Skeletal muscle tissue (tissue), 3 donors: ENCODE measurements at regions not wholly inside any gene's neighbourhood (a gene's known extent, or its start where the extent isn't known, plus 50 kb on each side); places are given as distances from the start of the nearest gene placed in this dataset.

Experiments
- H3K27ac ChIP-seq: one replicate; pipeline ENCODE4 v1.7.0; 2013; ENCODE audit warnings: mild to moderate bottlenecking, low read depth, low read length, inconsistent platforms
- H3K27me3 ChIP-seq, 3 donors: one replicate each; pipeline ENCODE4 v1.7.0; 2013; ENCODE audit warnings: low read length in 3 of 3; ENCODE audit not compliant: control insufficient read depth in 3 of 3, insufficient read depth in 3 of 3
- H3K36me3 ChIP-seq, 3 donors: one replicate each; pipeline ENCODE4 v1.7.0; 2013; ENCODE audit warnings: low read length in 3 of 3; ENCODE audit not compliant: control insufficient read depth in 3 of 3, insufficient read depth in 3 of 3
- H3K4me1 ChIP-seq, 3 donors: one replicate each; pipeline ENCODE4 v1.7.0; 2013; ENCODE audit warnings: low read length in 3 of 3, mild to moderate bottlenecking in 3 of 3; ENCODE audit not compliant: control insufficient read depth in 3 of 3, insufficient read depth in 3 of 3
- H3K4me3 ChIP-seq, 3 donors: one replicate each; pipeline ENCODE4 v1.7.0; 2013; ENCODE audit warnings: low read length in 3 of 3
- H3K9ac ChIP-seq, 3 donors: one replicate each; pipeline ENCODE4 v1.7.0; 2013; ENCODE audit warnings: low read length in 3 of 3, mild to moderate bottlenecking in 3 of 3, moderate library complexity in 2 of 3, low read depth in 1 of 3
- H3K9me3 ChIP-seq, 3 donors: one replicate each; pipeline ENCODE4 v1.7.0; 2013; ENCODE audit warnings: low read length in 3 of 3; ENCODE audit not compliant: control insufficient read depth in 3 of 3
- donor health status: Osteomylitis.

DNA sequence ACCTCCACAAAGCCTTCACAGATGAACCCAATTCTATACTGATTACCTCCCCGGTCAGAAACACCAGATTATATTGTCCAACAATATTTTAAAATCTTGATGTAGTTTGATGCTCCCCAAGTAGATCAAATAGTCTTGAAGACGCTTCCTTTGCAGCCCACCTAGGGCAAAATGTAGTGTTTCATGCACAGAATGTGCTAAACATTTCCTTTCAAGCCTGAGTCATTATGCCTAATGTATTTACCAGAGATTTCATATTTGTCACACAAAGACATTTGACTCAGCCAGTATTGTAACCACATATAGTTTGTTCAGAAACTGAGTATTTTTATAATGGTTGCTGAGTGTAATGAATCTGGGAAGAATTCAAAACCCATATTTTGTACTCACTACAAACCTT lies 1396.8 kb downstream of the LRRC4C start:
- Histone ChIP-seq H3K9me3 (no peaks in the 10 kb centered on the region), H3K27me3 (no peaks in the 10 kb centered on the region), H3K27ac (no peak overlapping the region), H3K4me1 (no peaks in the 10 kb centered on the region), H3K9ac (no peak overlapping the region), H3K4me3 (no peak overlapping the region), H3K36me3 (no peaks in the 10 kb centered on the region)

DNA sequence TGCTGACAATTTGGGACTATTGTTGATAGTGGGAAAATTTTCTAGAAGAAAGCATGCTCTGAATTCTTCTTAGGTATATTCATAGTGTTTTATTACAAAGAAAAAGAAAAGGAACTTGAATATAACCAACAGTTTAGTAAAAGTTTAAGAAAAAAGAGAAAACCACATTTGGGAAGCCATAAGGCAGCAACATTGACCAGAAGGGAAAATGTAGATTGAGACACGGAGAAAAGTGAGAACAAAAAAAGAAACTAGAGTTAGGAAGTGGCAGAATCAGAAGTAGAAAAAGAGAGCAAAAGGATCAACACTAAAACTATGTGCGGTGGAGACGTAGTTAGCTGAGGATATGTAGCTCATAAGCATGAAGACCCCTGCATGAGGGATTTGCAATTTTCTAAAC lies 1398.2 kb downstream of the LRRC4C start:
- Histone ChIP-seq H3K9ac (no peak overlapping the region), H3K27me3 (no peaks in the 10 kb centered on the region), H3K4me1 (no peaks in the 10 kb centered on the region), H3K27ac (no peak overlapping the region), H3K9me3 (no peaks in the 10 kb centered on the region), H3K36me3 (no peaks in the 10 kb centered on the region), H3K4me3 (no peak overlapping the region)

GRCh38 chr11:40054631-40055030 lies 1404.8 kb downstream of the LRRC4C start:
- H3K27ac ChIP-seq, result no peak overlapping the region
- H3K9me3 ChIP-seq, result no peaks in the 10 kb centered on the region
- no peaks in the 10 kb centered on the region for H3K4me1 ChIP-seq
- H3K9ac ChIP-seq, result no peak overlapping the region
- H3K27me3 ChIP-seq, result no peaks in the 10 kb centered on the region
- no peaks in the 10 kb centered on the region for H3K36me3 ChIP-seq
- H3K4me3 ChIP-seq, result no peak overlapping the region

DNA sequence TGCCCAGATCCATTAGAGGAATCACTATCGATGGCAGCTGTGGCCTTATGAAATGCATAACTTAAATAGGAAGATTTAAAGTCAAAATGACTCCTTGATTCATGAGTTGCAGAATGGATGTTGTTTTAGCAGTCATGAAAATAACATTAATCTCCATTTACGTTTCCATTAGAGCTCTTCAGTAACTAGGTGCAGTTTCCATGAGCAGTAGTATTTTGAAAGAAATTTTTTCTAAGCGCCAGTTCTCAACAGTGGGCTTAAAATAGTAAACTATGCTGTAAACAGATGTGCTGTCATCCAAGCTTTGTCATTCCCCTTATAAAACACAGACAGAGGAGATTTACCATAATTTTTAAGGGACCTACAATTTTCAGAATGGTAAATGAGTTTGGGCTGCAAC lies 1414.1 kb downstream of the LRRC4C start:
- Histone ChIP-seq H3K9me3 (peaks cover 0 to 6% (median 2%) of the 10 kb centered on the region in 3 donors), H3K9ac (no peak overlapping the region)

GRCh38 chr11:40037005-40037404 lies 1422.4 kb downstream of the LRRC4C start:
- no peaks in the 10 kb centered on the region for H3K9me3 ChIP-seq
- no peak overlapping the region for H3K4me3 ChIP-seq
- no peak overlapping the region for H3K27ac ChIP-seq
- H3K36me3 ChIP-seq, result no peaks in the 10 kb centered on the region
- no peak overlapping the region for H3K9ac ChIP-seq
- H3K4me1 ChIP-seq, result no peaks in the 10 kb centered on the region
- H3K27me3 ChIP-seq, result no peaks in the 10 kb centered on the region

More for the DNA sequence above, 1414.1 kb downstream of the LRRC4C start:
- no peak overlapping the region for H3K4me3 ChIP-seq
- no peaks in the 10 kb centered on the region for H3K36me3 ChIP-seq
- no peak overlapping the region for H3K27ac ChIP-seq
- no peaks in the 10 kb centered on the region for H3K4me1 ChIP-seq
- no peaks in the 10 kb centered on the region for H3K27me3 ChIP-seq

DNA sequence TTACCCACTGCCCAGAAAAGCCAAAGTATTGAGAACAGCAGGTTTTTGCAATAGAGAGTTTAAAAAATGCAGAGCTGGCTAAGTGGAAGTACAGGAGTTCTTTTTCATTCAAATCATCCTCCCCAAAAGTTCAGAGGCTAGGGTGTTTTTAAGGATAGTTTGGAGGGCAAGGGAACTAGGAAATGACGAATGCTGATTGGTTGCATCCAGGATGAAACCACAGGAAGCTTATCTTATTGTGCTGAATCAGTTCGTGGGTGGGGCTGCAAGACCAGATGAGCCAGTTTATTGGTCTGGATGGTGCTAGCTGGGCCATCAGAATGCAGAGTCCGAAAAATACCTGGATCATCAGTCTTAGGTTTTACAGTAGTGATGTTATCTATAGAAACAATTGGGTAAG lies 1427.1 kb downstream of the LRRC4C start:
- H3K4me1 ChIP-seq, result no peaks in the 10 kb centered on the region
- H3K4me3 ChIP-seq, result no peak overlapping the region
- H3K9me3 ChIP-seq, result no peaks in the 10 kb centered on the region
- no peaks in the 10 kb centered on the region for H3K36me3 ChIP-seq
- H3K9ac ChIP-seq, result no peak overlapping the region
- H3K27me3 ChIP-seq, result no peaks in the 10 kb centered on the region
- H3K27ac ChIP-seq, result no peak overlapping the region

GRCh38 chr11:40030867-40031266 lies 1428.6 kb downstream of the LRRC4C start:
- Histone ChIP-seq H3K36me3 (no peaks in the 10 kb centered on the region), H3K9me3 (no peaks in the 10 kb centered on the region), H3K27me3 (no peaks in the 10 kb centered on the region), H3K27ac (no peak overlapping the region), H3K4me1 (no peaks in the 10 kb centered on the region), H3K9ac (no peak overlapping the region), H3K4me3 (no peak overlapping the region)

DNA sequence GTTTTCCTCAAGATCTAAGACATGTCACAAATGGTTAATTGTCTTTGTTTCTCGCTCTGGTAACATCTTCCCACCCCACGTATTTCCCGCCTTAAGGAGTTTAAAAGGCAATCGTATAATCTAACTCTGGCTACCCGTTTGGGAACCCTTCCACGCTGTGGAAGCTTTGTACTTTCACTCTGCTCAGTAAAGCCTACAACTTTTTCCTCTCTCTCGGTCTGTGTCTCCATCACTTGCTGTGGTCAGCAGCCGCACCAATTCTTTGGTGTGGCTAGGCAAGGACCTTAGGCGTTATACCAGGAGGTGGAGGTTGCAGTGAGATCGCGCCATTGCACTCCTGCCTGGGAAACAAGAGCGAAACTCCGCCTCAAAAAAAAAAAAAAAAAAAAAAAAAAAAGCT lies 1430.1 kb downstream of the LRRC4C start:
- Histone ChIP-seq H3K27ac (no peak overlapping the region), H3K4me1 (no peaks in the 10 kb centered on the region), H3K4me3 (no peak overlapping the region), H3K36me3 (no peaks in the 10 kb centered on the region), H3K27me3 (no peaks in the 10 kb centered on the region), H3K9ac (no peak overlapping the region), H3K9me3 (no peaks in the 10 kb centered on the region)

GRCh38 chr11:40027720-40028119 lies 1431.7 kb downstream of the LRRC4C start:
- no peaks in the 10 kb centered on the region for H3K36me3 ChIP-seq
- no peaks in the 10 kb centered on the region for H3K9me3 ChIP-seq
- H3K4me1 ChIP-seq, result no peaks in the 10 kb centered on the region
- H3K9ac ChIP-seq, result no peak overlapping the region
- no peaks in the 10 kb centered on the region for H3K27me3 ChIP-seq
- H3K27ac ChIP-seq, result no peak overlapping the region
- no peak overlapping the region for H3K4me3 ChIP-seq

DNA sequence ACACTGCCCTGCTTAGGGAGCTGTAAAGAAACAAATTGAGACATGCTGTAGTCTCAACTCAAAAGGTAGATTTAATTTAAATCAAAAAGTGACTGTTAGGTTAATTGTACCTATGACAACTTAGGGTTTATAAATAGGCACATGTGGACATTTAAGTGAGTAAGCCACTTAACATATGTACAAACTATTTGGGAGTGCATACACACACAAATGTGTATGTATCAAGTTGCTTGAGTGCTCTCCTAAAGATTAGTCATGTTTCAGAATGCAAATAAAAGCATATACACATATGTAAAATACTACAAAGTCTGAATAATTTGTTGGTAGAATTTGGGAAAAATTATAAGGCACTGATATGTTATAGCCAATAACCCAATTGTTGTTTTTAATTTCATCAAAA lies 1435.7 kb downstream of the LRRC4C start:
- H3K36me3 ChIP-seq, result no peaks in the 10 kb centered on the region
- H3K4me3 ChIP-seq, result no peak overlapping the region
- H3K9ac ChIP-seq, result no peak overlapping the region
- H3K27me3 ChIP-seq, result no peaks in the 10 kb centered on the region
- no peaks in the 10 kb centered on the region for H3K9me3 ChIP-seq
- no peaks in the 10 kb centered on the region for H3K4me1 ChIP-seq
- H3K27ac ChIP-seq, result no peak overlapping the region

DNA sequence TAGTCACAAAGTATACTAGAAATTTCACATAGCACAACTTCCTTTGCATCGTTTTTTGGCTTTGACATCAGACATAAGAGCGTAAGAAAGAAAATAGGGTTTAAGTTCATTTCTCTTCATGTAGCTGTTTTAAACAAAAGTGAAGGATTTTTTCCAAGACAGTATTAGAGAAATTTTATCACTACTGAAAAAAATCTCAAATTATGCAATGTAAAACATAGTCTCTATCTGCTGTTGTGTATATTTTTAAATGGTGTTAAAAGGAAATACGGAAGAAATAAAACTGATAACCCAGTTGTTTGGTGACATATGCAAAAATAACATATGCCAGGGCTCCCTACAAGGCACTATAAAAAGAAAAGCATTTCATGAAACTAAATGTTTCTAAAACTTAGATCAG lies 1449.4 kb downstream of the LRRC4C start:
- Histone ChIP-seq H3K27ac (no peak overlapping the region), H3K4me1 (no peaks in the 10 kb centered on the region), H3K36me3 (no peaks in the 10 kb centered on the region), H3K9ac (no peak overlapping the region), H3K4me3 (no peak overlapping the region), H3K27me3 (no peaks in the 10 kb centered on the region), H3K9me3 (no peaks in the 10 kb centered on the region)
